Heart right ventricle (tissue), 16 donors: ENCODE measurements at regions not wholly inside any gene's neighbourhood (a gene's known extent, or its start where the extent isn't known, plus 50 kb on each side); places are given as distances from the start of the nearest gene placed in this dataset.
A peak's percentile ranks its signal among the peaks of the same experiment; 100 is the strongest.

Source experiments
- ATAC-seq, 8 donors: fragments of 200-7000 bp; cut with Tn5 transposase; one replicate each; pipeline ENCODE4 v1.9.1; 2020; ENCODE audit warnings: mild to moderate bottlenecking in 8 of 8, moderate library complexity in 8 of 8, moderate number of reproducible peaks in 1 of 8
- DNase-seq, 2 donors: peaks; one replicate each; pipeline ENCODE4 v3.0.0-alpha.2; 2020
- H3K27ac ChIP-seq, 10 donors: fragments of 200-600 bp; sonication (generic) in 2 of 10; one replicate each; pipeline versions ENCODE4 v1.5.0 to v1.8.0; 2020 to 2022; ENCODE audit warnings: mild to moderate bottlenecking in 3 of 10
- H3K27me3 ChIP-seq, 7 donors: fragments of 200-600 bp; one replicate each; pipeline ENCODE4 v1.8.0; 2021 to 2022; ENCODE audit warnings: mild to moderate bottlenecking in 2 of 7
- H3K36me3 ChIP-seq, 9 donors: fragments of 200-600 bp; sonication (generic) in 1 of 9; one replicate each; pipeline versions ENCODE4 v1.5.0 to v1.8.0; 2020 to 2022; ENCODE audit warnings: mild to moderate bottlenecking in 2 of 9
- H3K4me1 ChIP-seq, 9 donors: fragments of 200-600 bp; sonication (generic) in 1 of 9; one replicate each; pipeline versions ENCODE4 v1.5.0 to v1.8.0; 2020 to 2022; ENCODE audit warnings: mild to moderate bottlenecking in 4 of 9
- H3K4me3 ChIP-seq, 10 donors: fragments of 200-600 bp; sonication (generic) in 2 of 10; one replicate each; pipeline versions ENCODE4 v1.5.0 to v1.8.0; 2020 to 2022; ENCODE audit warnings: mild to moderate bottlenecking in 7 of 10, moderate library complexity in 2 of 10
- H3K9me3 ChIP-seq, 11 donors: fragments of 200-600 bp in 10 of 11; sonication (generic) in 2 of 11; one replicate each; pipeline versions ENCODE4 v1.5.0 to v1.8.0; 2013 to 2022; ENCODE audit warnings: mild to moderate bottlenecking in 2 of 11, control low read depth in 1 of 11, moderate library complexity in 1 of 11
- WGBS, 2 donors: extraction: QIAGEN DNeasy Blood & Tissue Kit; methylation state at CpG; one replicate each; pipeline ENCODE4 v1.1.7; 2013; ENCODE audit warnings: inconsistent platforms in 1 of 2; 5-methylcytosine and 5-hydroxymethylcytosine counted together
- intact Hi-C, 10 donors: fragments of 100-400 bp; cut with DNase I; formaldehyde crosslinking; loops; one replicate each; pipeline versions ENCODE4 v1.11.1 to v1.14.2; 2022
- TF ChIP-seq, protein P1 (sequence below), 9 donors: fragments of 200-600 bp; sonication (generic) in 2 of 9; IDR thresholded peaks; one replicate each; pipeline versions ENCODE4 v1.5.0 to v1.8.0; 2021 to 2022; ENCODE audit warnings: antibody characterized with exemption in 9 of 9, mild to moderate bottlenecking in 5 of 9, moderate library complexity in 1 of 9
- donor health status: Arrhythmogenic right ventricular cardiomyopathy.
- donor health status: ischemic (EF 13 %, LVEDD 7.1; RV severe dilation, severe dysfunction).
- donor health status: healthy with polysubstance abuse.
- donor health status: DM: no; HTN: yes; CAD: no.
- donor health status: DM: no; HTN: no; CAD: no.
- donor health status: ischemic (EF 25% LVEDD 6.9; RV normal size, moderate dysfunction).
- donor health status: ischemic (EF 25% LVEDD 5.7; RV mildly dilated, moderate dysfunction).
- donor health status: healthy.
- donor health status: DM: yes; HTN: yes; CAD: no.
- donor health status: Ischemic cardiomyopathy.
- donor health status: ischemic (EF 35%, LVEDD 5.7; RV mildly dilated, moderate dysfunction).
- donor health status: nonischemic (EF 11% LVEDD 7.7; RV severe dilation, severe dysfunction).
- donor health status: DM: yes; HTN: yes; CAD: no.
- donor health status: PGD.
- donor health status: ischemic (EF 29% LVEDD 5.4; RV normal size, mild dysfunction).
- donor health status: nonischemic (EF 23%, LVEDD 6.1; RV moderate dilation, normal function).

DNA sequence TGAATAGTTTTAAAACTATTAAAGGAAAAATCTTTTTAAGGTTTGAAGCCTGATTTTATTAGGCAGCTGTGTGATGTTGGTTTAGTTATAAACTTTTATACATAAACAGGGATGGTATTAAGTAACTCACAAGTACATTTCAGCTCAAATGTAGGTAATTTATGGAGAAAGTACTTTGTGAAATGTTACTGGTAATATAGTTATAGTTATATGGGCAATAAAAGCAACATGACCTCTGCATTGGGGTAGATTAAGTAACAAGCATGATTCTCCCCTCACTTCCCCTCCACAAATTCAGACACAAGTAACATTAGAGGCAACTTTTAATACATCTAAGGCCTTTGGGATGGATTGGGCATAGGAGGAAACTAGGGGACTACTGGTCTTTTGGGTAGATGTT is 154.3 kb upstream of the ID4 start:
- no peaks in the 10 kb centered on the region for H3K9me3 ChIP-seq
- no peaks in the 10 kb centered on the region for H3K27me3 ChIP-seq
- intact Hi-C loops, result no loop called here
- DNase-seq (no peak), ATAC-seq (no peak)
- H3K36me3 ChIP-seq, result no peaks in the 10 kb centered on the region
- TF ChIP-seq, protein P1, sequence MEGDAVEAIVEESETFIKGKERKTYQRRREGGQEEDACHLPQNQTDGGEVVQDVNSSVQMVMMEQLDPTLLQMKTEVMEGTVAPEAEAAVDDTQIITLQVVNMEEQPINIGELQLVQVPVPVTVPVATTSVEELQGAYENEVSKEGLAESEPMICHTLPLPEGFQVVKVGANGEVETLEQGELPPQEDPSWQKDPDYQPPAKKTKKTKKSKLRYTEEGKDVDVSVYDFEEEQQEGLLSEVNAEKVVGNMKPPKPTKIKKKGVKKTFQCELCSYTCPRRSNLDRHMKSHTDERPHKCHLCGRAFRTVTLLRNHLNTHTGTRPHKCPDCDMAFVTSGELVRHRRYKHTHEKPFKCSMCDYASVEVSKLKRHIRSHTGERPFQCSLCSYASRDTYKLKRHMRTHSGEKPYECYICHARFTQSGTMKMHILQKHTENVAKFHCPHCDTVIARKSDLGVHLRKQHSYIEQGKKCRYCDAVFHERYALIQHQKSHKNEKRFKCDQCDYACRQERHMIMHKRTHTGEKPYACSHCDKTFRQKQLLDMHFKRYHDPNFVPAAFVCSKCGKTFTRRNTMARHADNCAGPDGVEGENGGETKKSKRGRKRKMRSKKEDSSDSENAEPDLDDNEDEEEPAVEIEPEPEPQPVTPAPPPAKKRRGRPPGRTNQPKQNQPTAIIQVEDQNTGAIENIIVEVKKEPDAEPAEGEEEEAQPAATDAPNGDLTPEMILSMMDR (IDR thresholded peaks at IDR 0.05), result no peak
- no peak overlapping the region for H3K4me3 ChIP-seq
- H3K4me1 ChIP-seq, result no peaks in the 10 kb centered on the region
- no peak overlapping the region for H3K27ac ChIP-seq

DNA sequence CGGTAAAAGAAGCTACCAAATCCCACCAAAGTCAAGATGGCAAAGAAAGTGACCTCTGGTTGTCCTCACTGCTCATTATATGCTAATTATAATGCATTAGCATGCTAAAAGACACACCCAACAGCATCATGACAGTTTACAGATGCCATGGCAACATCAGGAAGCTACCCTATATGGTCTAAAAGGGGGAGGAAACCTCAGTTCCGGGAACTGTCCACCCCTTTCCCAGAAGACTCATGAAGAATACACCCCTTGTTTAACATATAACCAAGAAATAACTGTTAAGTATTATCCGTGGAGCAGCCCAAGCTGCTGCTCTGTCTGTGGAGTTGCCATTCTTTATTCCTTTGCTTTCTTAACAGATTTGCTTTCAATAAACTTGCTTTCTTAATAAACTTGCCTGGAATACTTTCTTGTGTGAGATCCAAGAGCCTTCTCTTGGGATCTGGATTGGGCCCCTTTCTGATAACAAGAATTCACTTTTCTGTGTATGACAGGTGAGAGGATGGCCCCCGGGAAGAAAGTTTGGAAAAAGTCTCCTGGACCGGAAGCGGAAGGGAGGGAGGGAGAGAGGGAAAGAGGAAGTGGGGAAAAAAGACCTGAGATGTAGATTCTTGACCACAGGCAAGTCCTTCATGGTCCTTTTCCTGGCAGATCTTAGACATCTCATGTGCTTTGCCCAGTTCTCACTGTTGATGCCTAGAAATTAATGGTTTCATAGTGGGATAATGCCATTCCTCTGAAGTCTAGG is 146.7 kb upstream of the ID4 start:
- Histone ChIP-seq H3K4me3 (peak overlapping the region in 1 of 10 donors; percentile 18), H3K27me3 (peaks cover 0 to 41% (median 35%) of the 10 kb centered on the region in 7 donors), H3K27ac (no peak overlapping the region), H3K9me3 (no peaks in the 10 kb centered on the region), H3K4me1 (peaks cover 0 to 11% (median 0%) of the 10 kb centered on the region in 9 donors), H3K36me3 (no peaks in the 10 kb centered on the region)
- DNase-seq (no peak), ATAC-seq (no peak)
- intact Hi-C loops, result no loop called here
- 57 to 62% methylated on average over 6 of the region's 6 CpGs for WGBS, 2 donors
- TF ChIP-seq, protein P1 (IDR thresholded peaks at IDR 0.05), result no peak

DNA sequence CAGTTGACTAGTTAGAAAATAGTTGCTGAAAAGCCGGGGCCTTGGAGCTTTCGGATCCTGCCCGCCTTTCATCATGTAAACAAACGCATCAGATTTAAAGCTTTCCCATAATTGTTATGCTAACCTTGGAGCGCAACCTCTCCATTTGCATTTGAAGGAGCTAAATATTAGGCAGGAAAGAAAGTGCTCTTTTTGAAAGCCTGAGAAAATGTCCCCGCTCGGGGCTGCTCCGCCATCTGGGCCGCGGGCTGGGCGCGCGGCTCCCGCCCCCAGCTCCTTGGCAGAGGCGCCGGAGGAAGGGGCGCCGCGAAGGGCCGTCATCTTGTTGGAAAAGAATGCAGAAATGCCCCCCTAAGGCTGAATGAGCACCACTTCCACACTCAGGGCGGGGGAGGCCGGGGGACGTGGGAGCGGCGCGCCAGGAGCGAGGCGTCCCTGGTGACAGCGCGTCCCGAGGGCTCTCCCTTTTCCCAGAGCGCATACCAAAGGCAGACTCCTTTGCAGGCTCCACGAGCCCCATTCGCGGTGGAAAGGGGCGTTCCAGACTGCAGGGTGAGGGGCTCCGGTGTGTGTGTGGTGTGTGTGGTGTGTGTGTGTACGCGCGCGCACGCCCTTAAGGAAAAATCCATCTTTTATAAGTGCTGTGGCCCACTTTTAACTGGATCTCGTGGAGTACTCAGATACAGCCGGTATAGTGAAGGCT is 145.6 kb upstream of the ID4 start:
- intact Hi-C loops, result no loop called here
- H3K27me3 ChIP-seq, result peaks cover 0 to 41% (median 35%) of the 10 kb centered on the region in 7 donors
- TF ChIP-seq, protein P1 (IDR thresholded peaks at IDR 0.05), result no peak
- ATAC-seq (peak in 3 of 8 donors; percentile 19 to 39 (median 28)), DNase-seq (peak in 1 of 2 donors; percentile 9)
- WGBS, 2 donors, result 1% methylated on average over 44 of the region's 44 CpGs
- no peaks in the 10 kb centered on the region for H3K9me3 ChIP-seq
- H3K4me3 ChIP-seq, result peak overlapping the region; percentile 18 to 54 (median 46)
- H3K4me1 ChIP-seq, result peaks cover 0 to 11% (median 0%) of the 10 kb centered on the region in 9 donors
- H3K27ac ChIP-seq, result no peak overlapping the region
- no peaks in the 10 kb centered on the region for H3K36me3 ChIP-seq

DNA sequence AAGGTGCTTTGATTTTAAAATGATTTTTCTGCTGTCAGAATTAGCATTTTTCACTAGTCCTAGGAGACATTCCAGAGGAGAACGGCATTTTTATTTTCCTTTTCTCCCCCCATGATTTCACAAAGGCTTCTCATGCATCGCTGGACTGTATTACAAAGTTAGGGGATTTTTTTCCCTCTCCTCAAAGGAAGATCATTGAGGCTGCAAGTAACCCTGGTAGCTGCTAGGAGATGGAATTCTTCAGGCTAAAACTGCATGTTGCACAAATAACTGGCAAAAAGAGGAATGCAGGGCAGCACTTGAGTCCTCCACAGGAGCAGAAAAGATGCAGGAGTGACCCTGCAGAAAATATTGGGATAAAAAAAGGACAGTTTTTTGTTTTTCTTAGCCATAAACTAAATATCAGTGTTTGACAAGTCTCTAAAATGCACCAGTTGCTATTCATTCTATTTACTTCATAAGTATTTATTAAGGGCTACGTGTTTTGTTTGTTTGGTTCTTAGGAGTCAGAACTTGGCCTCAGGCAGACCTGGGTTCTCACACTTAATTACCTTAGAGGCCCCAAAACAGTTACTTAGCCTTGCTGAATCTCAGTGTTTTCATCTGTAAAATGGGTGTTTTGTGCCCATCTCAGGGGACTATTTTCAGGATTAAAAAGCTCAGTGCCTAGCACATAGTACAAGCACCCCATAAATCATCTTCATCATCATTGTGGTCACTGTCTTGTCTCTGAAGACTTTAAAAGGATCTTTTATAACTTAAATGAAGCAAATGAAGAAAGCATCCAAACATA is 144.5 kb upstream of the ID4 start:
- Histone ChIP-seq H3K27me3 (peaks cover 0 to 41% (median 35%) of the 10 kb centered on the region in 7 donors), H3K4me1 (peaks cover 0 to 11% (median 0%) of the 10 kb centered on the region in 9 donors), H3K27ac (no peak overlapping the region), H3K9me3 (no peaks in the 10 kb centered on the region), H3K36me3 (no peaks in the 10 kb centered on the region), H3K4me3 (no peak overlapping the region)
- TF ChIP-seq, protein P1 (IDR thresholded peaks at IDR 0.05), result no peak
- intact Hi-C loops, result no loop called here
- no peak for ATAC-seq
- WGBS, 2 donors, result 61 to 63% methylated on average over 3 of the region's 3 CpGs
- DNase-seq, result no peak
